GM13977 (cell line): ENCODE measurements at regions not wholly inside any gene's neighbourhood (a gene's known extent, or its start where the extent isn't known, plus 50 kb on each side); places are given as distances from the start of the nearest gene placed in this dataset.

Experiments
- DNase-seq: peaks from one replicate; pipeline ENCODE4 v3.0.0; 2012; ENCODE audit warnings: low spot score
- CTCF ChIP-seq: IDR thresholded peaks from 2 replicates; pipeline ENCODE4 v1.5.1; 2012; ENCODE audit warnings: mild to moderate bottlenecking, control low read depth; ENCODE audit not compliant: insufficient read depth; ENCODE audit errors: extremely low read depth, missing control alignments
- in situ Hi-C: fragments of 300-500 bp; cut with MboI; formaldehyde crosslinking; loops from one replicate; pipeline ENCODE4 v1.12.0; 2022; ENCODE audit warnings: low sequenced_read_pairs, low pct_unique_long_range_greater_than_20kb, mixed read lengths, inconsistent platforms; ENCODE audit not compliant: unreplicated experiment

GRCh38 chr3:144164352-144164751 lies 192.7 kb downstream of the DIPK2A start:
- no peak for TF ChIP-seq CTCF
- in situ Hi-C loops = no loop called here
- DNase-seq = no peak

DNA sequence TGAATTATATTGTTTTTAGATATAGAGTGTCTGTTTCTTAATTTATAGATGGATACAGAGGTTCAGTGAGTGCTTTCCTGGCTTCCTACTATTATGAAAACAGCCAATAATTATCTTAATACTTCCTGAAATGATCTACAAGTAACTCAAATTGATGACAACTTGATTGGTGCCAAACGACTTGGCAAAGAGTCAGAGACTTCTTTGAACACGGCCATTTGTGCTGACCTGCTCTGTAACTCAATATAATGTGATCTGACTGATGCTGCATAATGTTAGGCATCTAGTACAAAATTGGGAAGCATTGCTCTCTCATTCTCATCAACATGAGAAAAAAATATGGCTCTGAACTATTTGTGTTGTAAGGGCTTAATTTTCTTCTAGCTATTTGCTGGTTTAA lies 193.9 kb downstream of the DIPK2A start:
- in situ Hi-C loops = no loop called here
- TF ChIP-seq CTCF = no peak
- no peak for DNase-seq

GRCh38 chr3:144167634-144168033 lies 196.0 kb downstream of the DIPK2A start:
- in situ Hi-C loops = no loop called here
- DNase-seq = no peak
- TF ChIP-seq CTCF = no peak

- DNase-seq = no peak
- in situ Hi-C loops = no loop called here
- TF ChIP-seq CTCF = no peak
Measured at GRCh38 chr3:144173491-144173890, 201.9 kb downstream of the DIPK2A start.

DNA sequence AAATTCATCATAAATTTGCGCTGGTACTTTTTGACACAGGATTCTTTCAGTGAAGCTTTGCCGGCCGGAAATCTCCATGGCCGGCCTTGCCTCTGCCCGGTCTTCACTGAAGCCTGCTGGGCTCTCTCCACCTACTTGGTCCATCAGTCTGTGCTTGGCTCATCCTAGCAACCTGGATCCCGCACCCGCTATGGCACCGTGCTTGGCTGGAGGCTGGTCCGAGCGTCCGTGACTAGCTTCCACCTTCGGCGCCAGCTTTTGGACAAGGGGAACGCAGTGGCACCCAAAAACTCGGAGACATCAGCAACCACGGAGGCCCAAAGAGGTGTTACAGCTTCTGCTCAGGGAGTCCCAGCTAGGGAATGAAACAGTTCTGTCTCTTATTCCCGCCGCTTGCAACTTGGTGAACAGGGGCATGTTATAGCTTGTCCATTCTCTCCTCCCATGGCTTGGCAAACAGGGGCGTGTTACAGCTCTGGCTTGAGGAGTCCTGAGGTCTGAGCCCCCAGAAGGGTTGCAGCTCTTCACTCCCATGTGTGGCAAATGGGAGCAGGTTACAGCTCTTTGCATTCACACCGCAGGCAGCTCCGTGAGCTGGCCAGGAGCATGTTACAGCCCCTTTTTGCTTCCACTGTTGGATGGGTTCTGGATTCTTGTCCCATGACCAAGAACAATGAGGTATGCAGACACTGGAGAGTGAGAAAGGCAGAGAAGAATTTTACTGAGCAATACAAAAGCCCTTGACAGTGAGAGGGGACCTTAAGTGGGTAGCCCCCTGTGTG lies 204.2 kb downstream of the DIPK2A start:
- in situ Hi-C loops = no loop called here
- no peak for TF ChIP-seq CTCF
- no peak for DNase-seq

DNA sequence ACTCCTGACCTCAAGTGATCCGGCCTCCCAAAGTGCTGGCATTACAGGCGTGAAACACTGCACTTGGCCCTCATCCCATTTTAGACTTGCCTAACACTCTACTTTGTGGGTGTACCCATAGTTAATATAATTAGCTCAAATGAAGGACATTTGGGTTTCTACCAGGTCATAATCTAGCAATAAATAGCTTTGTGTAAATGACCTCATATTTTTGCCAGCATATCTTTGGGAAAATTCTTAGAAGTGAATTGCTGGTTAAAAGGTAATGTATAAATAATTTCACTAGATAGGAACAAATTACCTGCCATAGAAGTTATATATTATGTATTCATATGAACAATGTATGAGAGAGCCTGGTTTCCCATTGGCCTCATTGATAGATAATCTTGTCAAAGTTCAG lies 206.0 kb downstream of the DIPK2A start:
- in situ Hi-C loops = no loop called here
- no peak for TF ChIP-seq CTCF
- DNase-seq = no peak
